PFSK-1 (cell line): ENCODE measurements at regions not wholly inside any gene's neighbourhood (a gene's known extent, or its start where the extent isn't known, plus 50 kb on each side); places are given as distances from the start of the nearest gene placed in this dataset.

ENCODE experiments used
- TAF1 ChIP-seq: IDR thresholded peaks from 2 replicates; pipeline ENCODE4 v1.6.1; 2012; ENCODE audit warnings: low read length, control low read depth, borderline replicate concordance; ENCODE audit not compliant: insufficient read depth
- TF ChIP-seq, protein P1 (sequence below), 2 experiments: IDR thresholded peaks; 2 replicates each; pipeline versions ENCODE4 v1.6.1 to v1.8.0; 2011 to 2012; ENCODE audit warnings: low read depth in 2 of 2, low read length in 2 of 2, control low read depth in 1 of 2, inconsistent platforms in 1 of 2, mild to moderate bottlenecking in 1 of 2, moderate library complexity in 1 of 2; ENCODE audit not compliant: insufficient read depth in 1 of 2

DNA sequence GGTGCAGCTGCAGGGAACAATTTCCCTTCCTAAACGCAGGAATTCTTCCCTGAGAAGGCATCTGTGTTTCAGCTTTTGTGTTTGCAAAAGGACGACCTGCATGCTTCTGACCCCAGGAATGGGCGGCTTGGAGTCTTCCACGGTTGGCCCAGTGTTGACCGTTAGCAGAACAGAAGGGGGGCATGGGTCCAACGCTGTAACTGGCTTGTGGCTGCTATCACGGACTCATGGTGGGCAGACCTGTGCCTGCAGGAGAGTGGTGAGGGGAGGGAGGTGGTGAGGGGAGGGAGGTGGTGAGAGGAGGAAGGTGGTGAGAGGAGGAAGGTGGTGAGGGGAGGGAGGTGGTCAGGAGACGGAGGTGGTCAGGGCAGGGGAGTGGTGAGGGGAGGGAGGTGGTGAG lies 388.6 kb upstream of the IRX4 start:
- TF ChIP-seq TAF1: no peak
- TF ChIP-seq, protein P1, sequence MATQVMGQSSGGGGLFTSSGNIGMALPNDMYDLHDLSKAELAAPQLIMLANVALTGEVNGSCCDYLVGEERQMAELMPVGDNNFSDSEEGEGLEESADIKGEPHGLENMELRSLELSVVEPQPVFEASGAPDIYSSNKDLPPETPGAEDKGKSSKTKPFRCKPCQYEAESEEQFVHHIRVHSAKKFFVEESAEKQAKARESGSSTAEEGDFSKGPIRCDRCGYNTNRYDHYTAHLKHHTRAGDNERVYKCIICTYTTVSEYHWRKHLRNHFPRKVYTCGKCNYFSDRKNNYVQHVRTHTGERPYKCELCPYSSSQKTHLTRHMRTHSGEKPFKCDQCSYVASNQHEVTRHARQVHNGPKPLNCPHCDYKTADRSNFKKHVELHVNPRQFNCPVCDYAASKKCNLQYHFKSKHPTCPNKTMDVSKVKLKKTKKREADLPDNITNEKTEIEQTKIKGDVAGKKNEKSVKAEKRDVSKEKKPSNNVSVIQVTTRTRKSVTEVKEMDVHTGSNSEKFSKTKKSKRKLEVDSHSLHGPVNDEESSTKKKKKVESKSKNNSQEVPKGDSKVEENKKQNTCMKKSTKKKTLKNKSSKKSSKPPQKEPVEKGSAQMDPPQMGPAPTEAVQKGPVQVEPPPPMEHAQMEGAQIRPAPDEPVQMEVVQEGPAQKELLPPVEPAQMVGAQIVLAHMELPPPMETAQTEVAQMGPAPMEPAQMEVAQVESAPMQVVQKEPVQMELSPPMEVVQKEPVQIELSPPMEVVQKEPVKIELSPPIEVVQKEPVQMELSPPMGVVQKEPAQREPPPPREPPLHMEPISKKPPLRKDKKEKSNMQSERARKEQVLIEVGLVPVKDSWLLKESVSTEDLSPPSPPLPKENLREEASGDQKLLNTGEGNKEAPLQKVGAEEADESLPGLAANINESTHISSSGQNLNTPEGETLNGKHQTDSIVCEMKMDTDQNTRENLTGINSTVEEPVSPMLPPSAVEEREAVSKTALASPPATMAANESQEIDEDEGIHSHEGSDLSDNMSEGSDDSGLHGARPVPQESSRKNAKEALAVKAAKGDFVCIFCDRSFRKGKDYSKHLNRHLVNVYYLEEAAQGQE (IDR thresholded peaks at IDR 0.05; ENCODE audit: insufficient read depth in 1 of 2, low read depth in 2 of 2, low read length in 2 of 2): no peak
